Astrocyte (in vitro differentiated cells and primary cell): ENCODE measurements at regions not wholly inside any gene's neighbourhood (a gene's known extent, or its start where the extent isn't known, plus 50 kb on each side); places are given as distances from the start of the nearest gene placed in this dataset.

Experiments used
- EZH2 ChIP-seq: IDR thresholded peaks from 2 replicates; pipeline ENCODE4 v1.6.1; 2012; ENCODE audit warnings: mild to moderate bottlenecking, low read length, inconsistent platforms; ENCODE audit not compliant: insufficient read depth
- TF ChIP-seq, protein P1 (sequence below): IDR thresholded peaks from 2 replicates; pipeline ENCODE4 v1.5.1; 2011; ENCODE audit warnings: low read depth, mild to moderate bottlenecking, inconsistent platforms, low read length, moderate library complexity; ENCODE audit not compliant: insufficient read depth

DNA sequence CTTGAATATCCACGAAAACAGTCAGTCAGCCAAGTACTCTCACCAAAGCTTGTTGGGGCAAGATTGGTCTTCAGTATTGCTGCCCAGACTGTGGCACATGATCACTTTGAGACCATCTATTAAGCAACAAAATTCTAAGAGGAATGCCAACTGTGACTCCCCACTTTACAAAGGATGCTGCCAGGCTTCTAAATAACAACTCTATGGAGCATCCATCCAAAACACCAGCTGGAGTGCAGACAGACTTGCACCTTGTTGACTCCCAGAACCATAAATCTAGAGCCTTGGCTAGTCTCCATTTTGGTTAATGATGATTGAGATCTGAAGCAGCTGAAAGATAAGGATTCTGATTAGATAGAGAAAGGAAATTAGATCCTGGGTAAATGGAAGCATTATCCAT, 132.8 kb downstream of the DIO2 start:
- TF ChIP-seq EZH2: no peak
- TF ChIP-seq, protein P1, sequence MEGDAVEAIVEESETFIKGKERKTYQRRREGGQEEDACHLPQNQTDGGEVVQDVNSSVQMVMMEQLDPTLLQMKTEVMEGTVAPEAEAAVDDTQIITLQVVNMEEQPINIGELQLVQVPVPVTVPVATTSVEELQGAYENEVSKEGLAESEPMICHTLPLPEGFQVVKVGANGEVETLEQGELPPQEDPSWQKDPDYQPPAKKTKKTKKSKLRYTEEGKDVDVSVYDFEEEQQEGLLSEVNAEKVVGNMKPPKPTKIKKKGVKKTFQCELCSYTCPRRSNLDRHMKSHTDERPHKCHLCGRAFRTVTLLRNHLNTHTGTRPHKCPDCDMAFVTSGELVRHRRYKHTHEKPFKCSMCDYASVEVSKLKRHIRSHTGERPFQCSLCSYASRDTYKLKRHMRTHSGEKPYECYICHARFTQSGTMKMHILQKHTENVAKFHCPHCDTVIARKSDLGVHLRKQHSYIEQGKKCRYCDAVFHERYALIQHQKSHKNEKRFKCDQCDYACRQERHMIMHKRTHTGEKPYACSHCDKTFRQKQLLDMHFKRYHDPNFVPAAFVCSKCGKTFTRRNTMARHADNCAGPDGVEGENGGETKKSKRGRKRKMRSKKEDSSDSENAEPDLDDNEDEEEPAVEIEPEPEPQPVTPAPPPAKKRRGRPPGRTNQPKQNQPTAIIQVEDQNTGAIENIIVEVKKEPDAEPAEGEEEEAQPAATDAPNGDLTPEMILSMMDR: no peak
